GM12874 (cell line): ENCODE measurements at regions not wholly inside any gene's neighbourhood (a gene's known extent, or its start where the extent isn't known, plus 50 kb on each side); places are given as distances from the start of the nearest gene placed in this dataset.

Source experiments
- TF ChIP-seq, protein P1 (sequence below): IDR thresholded peaks from 2 replicates; pipeline ENCODE4 v1.5.1; 2011; ENCODE audit warnings: low read depth, mild to moderate bottlenecking, control low read depth, low read length, moderate library complexity; ENCODE audit not compliant: insufficient read depth

DNA sequence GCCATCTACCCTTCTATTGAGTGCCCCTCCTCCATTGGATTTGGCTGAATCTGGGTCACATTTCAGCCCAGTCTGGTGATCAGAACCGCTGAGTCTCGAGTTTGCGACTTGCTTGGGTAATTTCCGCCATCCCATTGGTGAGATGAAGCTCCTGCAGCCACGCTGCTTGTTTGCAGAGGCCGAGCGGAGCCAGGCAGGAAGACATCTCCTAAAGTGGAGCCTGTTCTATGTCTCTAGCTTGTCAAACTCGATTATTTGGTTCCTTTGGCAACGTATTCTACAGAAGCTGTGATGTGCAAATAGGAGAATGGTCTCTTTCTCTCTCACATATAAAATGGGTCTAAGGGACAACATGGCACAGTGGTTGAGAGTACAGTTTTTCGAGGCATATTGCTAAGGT is 206.8 kb upstream of the PLXNA2 start:
- TF ChIP-seq, protein P1, sequence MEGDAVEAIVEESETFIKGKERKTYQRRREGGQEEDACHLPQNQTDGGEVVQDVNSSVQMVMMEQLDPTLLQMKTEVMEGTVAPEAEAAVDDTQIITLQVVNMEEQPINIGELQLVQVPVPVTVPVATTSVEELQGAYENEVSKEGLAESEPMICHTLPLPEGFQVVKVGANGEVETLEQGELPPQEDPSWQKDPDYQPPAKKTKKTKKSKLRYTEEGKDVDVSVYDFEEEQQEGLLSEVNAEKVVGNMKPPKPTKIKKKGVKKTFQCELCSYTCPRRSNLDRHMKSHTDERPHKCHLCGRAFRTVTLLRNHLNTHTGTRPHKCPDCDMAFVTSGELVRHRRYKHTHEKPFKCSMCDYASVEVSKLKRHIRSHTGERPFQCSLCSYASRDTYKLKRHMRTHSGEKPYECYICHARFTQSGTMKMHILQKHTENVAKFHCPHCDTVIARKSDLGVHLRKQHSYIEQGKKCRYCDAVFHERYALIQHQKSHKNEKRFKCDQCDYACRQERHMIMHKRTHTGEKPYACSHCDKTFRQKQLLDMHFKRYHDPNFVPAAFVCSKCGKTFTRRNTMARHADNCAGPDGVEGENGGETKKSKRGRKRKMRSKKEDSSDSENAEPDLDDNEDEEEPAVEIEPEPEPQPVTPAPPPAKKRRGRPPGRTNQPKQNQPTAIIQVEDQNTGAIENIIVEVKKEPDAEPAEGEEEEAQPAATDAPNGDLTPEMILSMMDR: no peak

DNA sequence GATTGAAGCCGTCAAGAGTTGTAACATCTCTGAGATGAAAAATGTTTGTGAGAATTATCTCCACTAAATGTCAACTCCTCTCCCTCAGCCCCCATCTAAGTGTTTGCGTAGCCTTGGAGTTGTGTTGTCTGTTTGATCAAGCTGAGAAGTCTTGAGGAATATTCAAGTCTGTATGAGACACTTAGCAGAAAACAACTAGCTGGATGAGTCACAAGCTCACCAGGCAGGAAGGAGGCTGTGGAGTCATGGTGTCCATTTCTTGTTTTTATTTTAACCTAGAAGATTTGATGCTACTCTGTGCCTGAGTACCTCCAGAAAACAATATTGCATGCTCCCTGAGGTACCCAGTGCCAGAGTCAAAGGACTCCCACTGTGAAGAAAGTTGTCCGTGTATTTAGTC is 211.6 kb upstream of the PLXNA2 start:
- TF ChIP-seq, protein P1: no peak

DNA sequence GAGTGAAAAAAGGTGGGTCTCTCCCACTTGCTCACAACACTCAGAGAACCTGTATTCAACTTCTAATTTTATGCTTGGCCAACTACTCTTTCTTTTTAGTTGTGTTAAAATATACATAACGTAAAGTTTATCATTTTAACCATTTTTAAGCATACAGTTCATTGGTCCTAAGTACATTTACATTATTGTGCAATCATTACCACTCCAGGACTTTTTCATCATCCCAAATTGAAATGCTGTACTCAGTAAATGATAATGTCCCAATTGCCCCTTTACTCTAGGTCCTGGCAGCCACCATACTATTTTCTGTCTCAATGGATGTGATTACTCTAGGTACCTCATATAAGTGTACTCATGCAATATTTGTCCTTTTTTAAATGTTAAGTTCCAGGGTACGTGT is 212.3 kb upstream of the PLXNA2 start:
- TF ChIP-seq, protein P1: no peak

DNA sequence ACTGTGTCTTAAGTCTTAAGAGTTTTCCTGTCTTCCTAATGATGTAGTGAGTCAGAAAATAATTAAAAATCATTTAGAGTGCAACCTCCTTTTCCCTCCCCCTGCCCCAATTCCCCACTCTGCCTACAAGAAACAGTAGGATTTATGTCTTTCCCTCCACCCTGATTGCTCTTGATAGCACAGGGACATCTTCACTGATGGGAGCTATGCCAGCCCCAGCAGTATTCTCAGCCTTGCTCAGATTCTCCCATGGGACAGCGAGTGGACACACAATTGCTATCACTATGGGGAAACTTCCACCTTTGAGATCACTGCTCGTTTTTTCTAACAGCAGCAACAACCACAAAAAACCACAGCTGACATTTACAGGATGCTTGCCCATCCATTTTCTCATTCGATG is 216.6 kb upstream of the PLXNA2 start:
- TF ChIP-seq, protein P1: no peak

DNA sequence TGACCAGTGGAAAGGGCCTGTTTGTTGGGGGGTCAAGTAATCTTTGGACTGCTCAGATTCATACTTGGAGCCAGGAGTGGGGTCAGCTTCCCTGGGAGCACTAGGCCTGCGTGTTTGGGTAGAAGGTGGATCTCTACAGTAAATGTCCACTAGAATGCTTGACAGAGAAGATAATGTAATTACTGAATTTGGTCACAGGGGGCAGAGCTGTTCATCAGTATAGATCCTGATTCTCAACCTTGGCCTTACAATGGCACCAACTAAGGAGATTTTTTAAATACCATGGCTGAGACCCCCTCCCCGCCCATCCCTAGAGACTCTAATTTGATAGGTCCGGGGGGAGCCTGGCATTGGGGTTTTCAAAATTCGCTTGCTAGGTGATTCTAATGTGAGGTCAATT is 217.5 kb upstream of the PLXNA2 start:
- TF ChIP-seq, protein P1: peak; percentile 39; the same call in 1 of the 2 replicates

DNA sequence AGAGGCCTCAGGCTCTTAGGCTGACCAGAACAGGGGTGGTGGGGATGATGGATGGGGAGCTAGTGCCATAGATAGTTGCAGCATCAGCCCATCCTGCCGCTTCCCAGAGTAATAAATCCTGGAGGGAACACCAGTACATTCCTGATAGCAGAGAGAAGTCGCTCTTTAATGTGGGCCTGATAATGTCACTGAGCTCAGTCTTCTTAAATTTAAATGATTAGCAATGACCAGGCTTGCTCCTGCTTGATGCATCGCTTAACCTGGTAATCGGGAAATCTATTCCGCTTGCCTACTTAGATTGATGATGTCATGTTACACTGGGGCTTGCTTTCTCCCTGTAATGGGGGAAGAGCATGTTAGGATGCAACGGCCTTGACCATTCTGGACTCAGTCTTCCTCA is 218.6 kb upstream of the PLXNA2 start:
- TF ChIP-seq, protein P1: no peak

DNA sequence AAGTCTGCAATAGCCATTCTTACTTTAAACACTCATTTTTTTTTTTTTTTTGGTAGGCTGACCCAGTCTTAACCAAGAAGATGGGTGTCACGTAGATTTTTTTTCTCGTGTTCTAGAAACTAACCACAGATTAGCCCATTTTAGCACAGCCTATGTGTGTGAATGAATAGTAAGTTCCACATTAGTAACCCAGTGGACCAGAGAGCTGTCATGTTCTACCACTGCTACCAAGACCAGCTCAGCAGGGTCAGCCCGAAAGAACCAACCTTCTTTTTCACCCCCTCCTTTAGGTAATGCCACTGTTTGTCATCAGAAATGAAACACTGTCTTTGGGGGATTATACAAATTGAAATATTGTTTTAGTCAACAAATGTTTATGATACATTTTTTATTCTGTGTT is 221.1 kb upstream of the PLXNA2 start:
- TF ChIP-seq, protein P1: no peak
